Caco-2 (cell line): ENCODE measurements at regions not wholly inside any gene's neighbourhood (a gene's known extent, or its start where the extent isn't known, plus 50 kb on each side); places are given as distances from the start of the nearest gene placed in this dataset.

Experiments used
- BruUV-seq: library from RNA; stranded (reverse); fragments of 400-500 nt; replicated peaks from 2 replicates; lab custom pipeline; 2021; lab: Mats Ljungman, UMichigan
- CTCF ChIA-PET: fragments of 300-600 bp; sonication (Branson Sonifier 250); formaldehyde crosslinking; loops from one replicate; lab custom pipeline; 2022; ENCODE audit warnings: antibody characterized with exemption; lab: Charles Lee
- POLR2A ChIA-PET: fragments of 300-600 bp; sonication (Branson Sonifier 250); formaldehyde crosslinking; loops from one replicate; lab custom pipeline; 2022; ENCODE audit warnings: antibody characterized with exemption; lab: Charles Lee
- DNase-seq, 2 experiments: peaks; one replicate each; pipeline versions ENCODE4 v3.0.0 to v3.0.0-alpha.2; 2020 to 2022
- H3K27me3 ChIP-seq: replicated peaks from 2 replicates; pipeline ENCODE4 v1.6.0; 2011; ENCODE audit warnings: low read length; ENCODE audit not compliant: control insufficient read depth, insufficient read depth
- H3K36me3 ChIP-seq: 2 replicates; pipeline ENCODE4 v1.5.1; 2011; ENCODE audit warnings: low read length; ENCODE audit not compliant: control insufficient read depth, insufficient read depth
- H3K4me1 ChIP-seq: fragments of 250-450 bp; sonication (Bioruptor Pico); 2 replicates; pipeline ENCODE4 v1.5.1; 2020; ENCODE audit warnings: mild to moderate bottlenecking
- H3K4me3 ChIP-seq: 2 replicates; pipeline ENCODE4 v1.5.1; 2011; ENCODE audit warnings: low read depth, mild to moderate bottlenecking, control low read depth, low read length
- H3K9me3 ChIP-seq: fragments of 250-450 bp; sonication (Bioruptor Pico); 2 replicates; pipeline ENCODE4 v1.5.1; 2020; ENCODE audit warnings: mild to moderate bottlenecking, moderate library complexity
- H3K27ac Mint-ChIP-seq: one replicate; pipeline ENCODE4 v1.8.0; 2022; ENCODE audit warnings: mixed read lengths; ENCODE audit not compliant: unreplicated experiment
- H3K27me3 Mint-ChIP-seq: one replicate; pipeline ENCODE4 v1.8.0; 2022; ENCODE audit warnings: mixed read lengths; ENCODE audit not compliant: insufficient read depth, unreplicated experiment
- H3K36me3 Mint-ChIP-seq: one replicate; pipeline ENCODE4 v1.8.0; 2022; ENCODE audit warnings: mild to moderate bottlenecking, mixed read lengths; ENCODE audit not compliant: insufficient read depth, unreplicated experiment
- H3K4me1 Mint-ChIP-seq: one replicate; pipeline ENCODE4 v1.8.0; 2022; ENCODE audit warnings: low read depth, mixed read lengths; ENCODE audit not compliant: unreplicated experiment
- H3K4me3 Mint-ChIP-seq: one replicate; pipeline ENCODE4 v1.8.0; 2022; ENCODE audit warnings: mild to moderate bottlenecking, moderate library complexity, mixed read lengths; ENCODE audit not compliant: unreplicated experiment
- H3K9me3 Mint-ChIP-seq: one replicate; pipeline ENCODE4 v1.8.0; 2022; ENCODE audit warnings: mixed read lengths; ENCODE audit not compliant: unreplicated experiment
- intact Hi-C: fragments of 100-400 bp; cut with micrococcal nuclease; formaldehyde crosslinking; loops from one replicate; pipeline ENCODE4 v1.10.0; 2022; ENCODE audit not compliant: unreplicated experiment
- TF ChIP-seq, protein P1 (sequence below), 2 experiments: fragments of 200-600 bp in 1 of 2; IDR thresholded peaks; 1 replicate in 1 of 2; 2 replicates in 1 of 2; pipeline versions ENCODE4 v1.5.1 to v1.8.0; 2011 to 2022; ENCODE audit warnings: antibody characterized with exemption in 1 of 2, control low read depth in 1 of 2, inconsistent platforms in 1 of 2, low read depth in 1 of 2, low read length in 1 of 2, mild to moderate bottlenecking in 1 of 2, moderate library complexity in 1 of 2; ENCODE audit not compliant: insufficient read depth in 1 of 2, severe bottlenecking in 1 of 2, unreplicated experiment in 1 of 2

DNA sequence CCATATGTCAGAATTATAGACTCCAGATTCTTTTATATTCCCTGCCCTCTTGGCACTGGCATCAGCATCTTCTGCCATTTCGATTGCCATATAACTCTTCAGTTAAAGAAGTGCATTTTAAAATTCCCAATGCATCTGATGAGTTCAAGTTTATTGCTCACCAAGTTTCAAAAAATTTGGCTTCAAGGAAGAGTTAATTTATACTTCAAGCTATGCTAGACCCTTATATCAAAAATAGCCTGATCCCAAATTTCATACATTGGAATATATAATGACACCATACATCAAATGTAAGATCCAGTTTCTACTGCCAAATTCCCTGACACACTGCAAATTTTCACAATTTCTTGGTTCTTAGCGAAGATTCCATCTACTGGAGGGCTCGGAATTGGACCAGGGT, 1058.6 kb downstream of the NTRK3 start:
- Mint-ChIP-seq H3K4me3 (no peak overlapping the region), H3K9me3 (no peaks in the 10 kb centered on the region), H3K27me3 (peaks cover 17% of the 10 kb centered on the region), H3K4me1 (no peaks in the 10 kb centered on the region), H3K27ac (no peak overlapping the region), H3K36me3 (no peaks in the 10 kb centered on the region)
- peaks cover 2% of the 10 kb centered on the region for H3K27me3 ChIP-seq
- no peaks in the 10 kb centered on the region for H3K9me3 ChIP-seq
- ChIA-PET CTCF (no interaction called here), POLR2A (no interaction called here)
- no peak for DNase-seq
- BruUV-seq: no TSS peak
- no peak overlapping the region for H3K4me3 ChIP-seq
- no peaks in the 10 kb centered on the region for H3K4me1 ChIP-seq
- H3K36me3 ChIP-seq: no peaks in the 10 kb centered on the region
- TF ChIP-seq, protein P1, sequence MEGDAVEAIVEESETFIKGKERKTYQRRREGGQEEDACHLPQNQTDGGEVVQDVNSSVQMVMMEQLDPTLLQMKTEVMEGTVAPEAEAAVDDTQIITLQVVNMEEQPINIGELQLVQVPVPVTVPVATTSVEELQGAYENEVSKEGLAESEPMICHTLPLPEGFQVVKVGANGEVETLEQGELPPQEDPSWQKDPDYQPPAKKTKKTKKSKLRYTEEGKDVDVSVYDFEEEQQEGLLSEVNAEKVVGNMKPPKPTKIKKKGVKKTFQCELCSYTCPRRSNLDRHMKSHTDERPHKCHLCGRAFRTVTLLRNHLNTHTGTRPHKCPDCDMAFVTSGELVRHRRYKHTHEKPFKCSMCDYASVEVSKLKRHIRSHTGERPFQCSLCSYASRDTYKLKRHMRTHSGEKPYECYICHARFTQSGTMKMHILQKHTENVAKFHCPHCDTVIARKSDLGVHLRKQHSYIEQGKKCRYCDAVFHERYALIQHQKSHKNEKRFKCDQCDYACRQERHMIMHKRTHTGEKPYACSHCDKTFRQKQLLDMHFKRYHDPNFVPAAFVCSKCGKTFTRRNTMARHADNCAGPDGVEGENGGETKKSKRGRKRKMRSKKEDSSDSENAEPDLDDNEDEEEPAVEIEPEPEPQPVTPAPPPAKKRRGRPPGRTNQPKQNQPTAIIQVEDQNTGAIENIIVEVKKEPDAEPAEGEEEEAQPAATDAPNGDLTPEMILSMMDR (IDR thresholded peaks at IDR 0.05; ENCODE audit: insufficient read depth in 1 of 2, low read depth in 1 of 2, low read length in 1 of 2, severe bottlenecking in 1 of 2, unreplicated experiment in 1 of 2): no peak
- intact Hi-C loops: no loop called here

DNA sequence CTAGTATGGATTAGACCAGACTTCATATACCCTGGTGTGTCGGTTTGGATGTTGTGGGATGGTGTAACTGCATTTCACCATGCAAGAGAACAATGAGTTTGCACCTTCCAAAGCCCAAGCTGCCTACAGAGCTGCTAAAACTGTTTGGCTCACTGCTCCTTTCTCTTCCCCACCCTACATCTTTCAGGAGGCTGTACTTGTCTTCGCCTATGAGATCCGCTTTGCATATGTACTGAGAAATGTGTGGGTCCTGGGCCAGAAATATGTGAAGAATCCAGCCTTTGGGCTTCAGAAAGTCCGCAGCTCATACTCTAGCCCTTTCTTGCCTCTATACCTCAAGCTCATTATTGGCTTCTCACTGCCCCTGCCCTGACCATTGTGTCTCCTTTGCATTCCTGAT, 1060.0 kb downstream of the NTRK3 start:
- no peak overlapping the region for H3K4me3 ChIP-seq
- H3K4me1 ChIP-seq: no peaks in the 10 kb centered on the region
- intact Hi-C loops: no loop called here
- H3K27me3 ChIP-seq: peaks cover 2% of the 10 kb centered on the region
- ChIA-PET POLR2A (no interaction called here), CTCF (no interaction called here)
- Mint-ChIP-seq H3K9me3 (no peaks in the 10 kb centered on the region), H3K36me3 (no peaks in the 10 kb centered on the region), H3K27me3 (peaks cover 18% of the 10 kb centered on the region), H3K4me3 (no peak overlapping the region), H3K4me1 (no peaks in the 10 kb centered on the region), H3K27ac (no peak overlapping the region)
- no peaks in the 10 kb centered on the region for H3K36me3 ChIP-seq
- BruUV-seq: no TSS peak
- DNase-seq: no peak
- TF ChIP-seq, protein P1 (IDR thresholded peaks at IDR 0.05; ENCODE audit: insufficient read depth in 1 of 2, low read depth in 1 of 2, low read length in 1 of 2, severe bottlenecking in 1 of 2, unreplicated experiment in 1 of 2): no peak
- H3K9me3 ChIP-seq: no peaks in the 10 kb centered on the region

DNA sequence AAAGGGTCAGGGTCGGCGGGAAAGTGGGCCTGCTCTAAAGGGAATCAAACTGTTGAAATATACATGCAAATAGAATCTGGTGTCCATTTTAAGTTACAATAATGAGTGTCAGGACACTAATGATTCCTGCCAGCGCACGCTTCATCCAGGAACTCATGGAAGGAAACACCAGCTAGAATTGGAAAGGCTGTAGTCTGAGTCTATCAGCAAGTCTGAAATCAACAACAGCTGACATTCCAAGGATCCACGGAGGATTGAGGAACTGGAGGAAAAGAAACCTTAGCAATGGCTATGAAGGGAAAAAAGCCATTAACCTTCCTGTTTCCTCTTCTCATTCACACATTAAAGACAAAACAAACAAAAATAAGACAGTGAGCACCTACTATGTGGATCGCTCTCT, 1063.1 kb downstream of the NTRK3 start:
- DNase-seq: no peak
- no TSS peak for BruUV-seq
- no peaks in the 10 kb centered on the region for H3K9me3 ChIP-seq

More for the DNA sequence above, 1063.1 kb downstream of the NTRK3 start:
- ChIA-PET POLR2A (no interaction called here), CTCF (no interaction called here)
- intact Hi-C loops: no loop called here
- Mint-ChIP-seq H3K27me3 (peaks cover 16% of the 10 kb centered on the region), H3K9me3 (no peaks in the 10 kb centered on the region), H3K36me3 (no peaks in the 10 kb centered on the region), H3K27ac (no peak overlapping the region), H3K4me3 (no peak overlapping the region), H3K4me1 (no peaks in the 10 kb centered on the region)
- H3K36me3 ChIP-seq: no peaks in the 10 kb centered on the region
- H3K4me1 ChIP-seq: no peaks in the 10 kb centered on the region
- TF ChIP-seq, protein P1 (IDR thresholded peaks at IDR 0.05; ENCODE audit: insufficient read depth in 1 of 2, low read depth in 1 of 2, low read length in 1 of 2, severe bottlenecking in 1 of 2, unreplicated experiment in 1 of 2): no peak
- H3K4me3 ChIP-seq: no peak overlapping the region
- H3K27me3 ChIP-seq: peaks cover 2% of the 10 kb centered on the region
